NCI-H1930 (cell line): ENCODE measurements at regions not wholly inside any gene's neighbourhood (a gene's known extent, or its start where the extent isn't known, plus 50 kb on each side); places are given as distances from the start of the nearest gene placed in this dataset.
"Not testable (repeated sequence)": the region's sequence is repeated elsewhere in the genome, so short reads cannot be mapped to it uniquely, and the experiment has no call there.

ENCODE experiments used
- DNase-seq, 2 experiments: peaks; one replicate each; lab custom pipeline; 2025; lab: John Stamatoyannopoulos, UW

DNA sequence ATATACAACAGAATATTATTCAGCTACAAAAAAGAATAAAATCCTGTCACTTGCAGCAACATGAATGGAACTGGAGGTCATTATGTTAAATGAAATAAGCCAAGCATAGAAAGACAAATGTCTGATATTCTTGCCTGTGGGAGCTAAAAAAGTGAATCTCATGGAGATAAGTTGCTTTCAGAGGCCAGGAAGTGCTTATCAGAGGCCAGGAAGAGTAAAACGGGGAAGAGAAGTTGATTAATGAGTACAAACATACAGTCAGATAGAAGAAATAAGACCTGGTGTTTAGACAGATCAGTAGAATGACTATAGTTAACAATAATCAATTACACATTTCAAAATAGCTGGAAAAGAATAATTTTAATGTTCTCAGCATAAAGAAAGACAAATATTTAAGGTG lies 54.4 kb upstream of the CPHXL start:
- DNase-seq: no peak

DNA sequence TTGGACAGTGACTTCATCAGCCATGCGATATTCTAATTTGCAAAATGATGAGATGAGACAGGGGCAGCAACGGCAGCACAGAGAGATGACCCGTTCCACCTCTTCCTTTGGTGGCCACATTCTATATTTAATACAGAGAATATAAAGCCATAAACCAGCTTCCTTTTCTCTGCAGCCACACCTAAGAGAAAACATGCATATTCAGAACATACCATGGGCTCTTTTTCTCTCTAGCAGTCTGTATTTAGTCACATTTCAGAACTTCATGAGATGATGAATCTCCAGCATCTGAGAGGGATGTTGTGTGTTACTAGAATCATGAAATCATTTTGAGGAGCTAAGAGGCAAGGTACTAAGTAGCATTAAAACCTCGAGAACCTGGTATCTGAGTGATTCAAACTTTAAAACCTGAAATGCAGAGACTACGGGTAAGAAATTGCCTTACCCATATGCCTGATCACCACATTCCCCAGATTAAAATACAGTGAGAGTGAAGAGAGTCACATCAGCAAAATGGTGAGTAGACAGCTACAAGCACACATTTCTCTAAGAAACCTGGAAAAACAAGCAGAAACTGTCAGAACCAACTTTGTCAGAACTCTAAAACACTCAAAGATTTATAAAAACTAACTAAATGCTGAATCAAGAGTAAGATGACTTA lies 55.5 kb upstream of the CPHXL start:
- no peak for DNase-seq

DNA sequence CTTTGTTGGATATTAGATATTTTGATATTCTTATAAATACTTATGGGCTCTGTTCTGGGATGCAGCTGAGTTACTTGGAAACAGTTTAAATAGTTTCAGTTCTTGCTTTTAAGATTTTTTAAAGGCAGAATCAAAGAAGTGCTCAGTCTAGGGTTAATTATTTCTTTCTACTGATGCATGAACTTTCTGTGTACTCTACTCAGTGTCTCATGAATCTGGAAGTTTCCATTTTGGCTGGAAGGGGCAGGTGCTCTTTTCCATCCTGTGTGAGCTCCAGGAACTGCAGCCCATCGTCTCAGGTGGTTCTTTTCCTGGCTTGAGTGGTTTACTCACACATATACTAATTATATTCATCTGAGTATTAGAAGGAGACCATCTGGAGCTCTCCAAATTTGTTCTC lies 61.1 kb upstream of the CPHXL start:
- DNase-seq: no peak

DNA sequence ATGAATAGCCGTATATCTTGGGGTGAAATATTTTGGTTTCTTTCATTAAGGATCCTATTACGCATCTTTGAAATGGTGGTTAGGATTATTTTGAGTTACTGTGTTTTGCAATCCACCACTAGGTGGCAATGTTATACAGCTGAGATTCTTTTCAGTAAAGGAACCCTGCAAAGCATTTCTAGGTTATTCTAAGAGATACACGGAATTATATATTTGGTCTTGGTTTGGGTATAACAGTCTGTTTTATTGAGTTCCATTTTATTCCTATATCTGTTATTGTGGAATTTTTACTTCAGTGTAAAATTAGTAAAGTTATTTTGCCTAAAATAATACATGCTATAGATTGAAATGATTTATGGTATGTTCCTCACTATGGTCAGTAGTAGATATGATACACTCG lies 62.9 kb upstream of the CPHXL start:
- DNase-seq: peak in 1 of 2 experiments; percentile 36

DNA sequence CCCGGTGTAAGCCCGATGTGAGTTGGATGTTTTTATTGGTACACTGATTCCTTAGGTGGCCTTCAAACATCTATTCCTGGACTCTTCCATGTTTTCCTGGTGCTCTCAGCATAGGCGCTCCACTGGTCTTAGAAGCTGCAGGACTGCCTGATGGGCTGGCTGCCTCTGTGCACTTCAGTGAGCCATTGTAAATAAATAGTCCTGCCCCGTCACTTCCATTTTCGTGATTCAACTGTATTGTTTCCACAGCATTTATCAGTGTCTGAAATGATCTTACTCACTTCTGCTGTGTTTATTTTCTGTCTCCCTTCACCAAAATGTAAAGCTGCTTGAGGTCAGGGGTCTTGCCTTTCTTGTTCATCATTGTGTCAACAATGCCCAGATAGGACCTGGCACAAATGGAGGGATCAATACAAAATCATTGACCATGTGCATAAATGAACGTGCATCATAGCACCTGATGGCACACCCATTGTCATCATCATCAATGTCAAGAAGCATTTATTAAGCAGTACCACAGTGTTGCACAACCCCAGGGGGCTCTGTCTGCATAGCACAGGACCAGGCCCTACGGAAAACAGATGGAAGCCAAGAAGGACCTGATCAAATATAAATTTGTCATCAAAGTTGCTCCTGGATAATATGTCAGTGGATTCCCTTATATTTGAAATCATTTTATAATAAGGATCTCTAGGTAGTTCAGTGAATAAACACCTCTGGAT lies 66.6 kb upstream of the CPHXL start:
- DNase-seq: no peak

DNA sequence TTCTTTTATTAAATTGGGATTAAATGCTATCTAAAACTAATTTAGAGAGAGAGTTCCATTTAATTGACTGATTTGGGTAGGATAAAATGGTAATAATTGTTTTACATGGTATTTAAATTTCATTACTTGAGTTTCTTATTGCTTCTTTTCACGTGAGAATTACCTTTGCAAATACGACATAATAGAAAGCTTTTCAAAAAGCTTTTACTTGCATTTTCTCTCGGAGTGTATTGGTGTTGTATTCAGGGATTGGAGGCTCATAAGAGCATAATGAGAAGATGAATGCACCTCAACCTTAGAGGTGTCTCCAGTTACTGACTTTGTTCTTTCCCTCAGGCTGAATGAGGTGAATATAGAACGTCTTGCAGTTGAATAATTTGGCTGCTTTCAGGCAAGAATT lies 67.4 kb upstream of the CPHXL start:
- DNase-seq: no peak

DNA sequence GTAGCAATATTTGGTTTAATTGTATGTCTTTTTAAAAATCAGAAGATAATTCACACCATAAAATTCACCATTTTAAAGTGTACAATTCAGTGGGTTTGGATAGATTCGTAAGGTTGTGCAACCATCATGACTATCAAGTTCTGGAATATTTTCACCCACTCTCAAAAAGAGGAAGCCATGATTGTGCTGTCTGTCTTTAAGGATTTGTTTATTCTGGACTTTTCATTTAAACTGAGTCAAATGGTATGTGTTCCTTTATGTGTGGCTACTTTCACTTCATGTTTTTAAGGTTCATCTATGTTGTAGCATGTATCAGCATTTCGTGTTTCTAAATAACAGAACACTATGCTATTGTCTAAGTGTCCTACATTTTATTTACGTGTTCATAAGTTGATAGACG lies 68.1 kb upstream of the CPHXL start:
- no peak for DNase-seq

DNA sequence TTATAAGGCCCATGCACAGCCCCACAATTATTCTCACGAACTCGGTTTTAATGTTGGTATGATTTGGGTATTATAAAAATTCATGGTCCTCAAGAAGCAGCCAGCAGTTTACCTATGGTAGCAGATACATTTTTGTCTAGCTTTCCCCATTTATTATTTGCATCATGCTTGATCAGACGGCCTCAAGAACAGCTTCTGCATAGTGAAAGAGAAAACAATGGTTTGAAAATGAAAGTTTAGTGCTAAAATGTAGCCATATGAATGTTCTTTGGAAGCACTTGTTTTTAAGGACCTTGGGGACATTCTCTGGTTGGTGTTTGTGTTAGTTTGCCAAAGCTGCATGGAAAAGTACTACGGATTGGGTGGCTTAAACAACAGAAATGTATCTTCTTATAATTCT lies 72.4 kb upstream of the CPHXL start:
- DNase-seq: no peak

DNA sequence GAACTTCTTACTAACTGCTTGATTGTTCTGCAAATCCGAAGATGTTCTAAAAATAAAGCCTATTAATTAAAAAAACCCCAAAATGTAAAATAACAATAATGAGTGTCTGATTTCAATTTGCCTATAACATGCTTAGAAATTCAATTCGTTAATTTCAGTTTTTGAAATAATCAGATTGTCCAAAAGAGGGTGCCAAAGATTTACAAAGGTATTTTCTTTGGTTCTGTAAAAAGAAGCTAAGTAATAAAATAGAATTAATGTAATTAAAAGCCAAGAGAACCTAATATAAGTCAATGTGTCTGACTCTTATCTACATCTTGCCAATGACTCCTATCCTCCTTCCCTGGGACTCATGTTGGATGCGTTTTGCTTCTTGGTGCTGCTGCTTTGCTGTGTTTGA lies 75.0 kb upstream of the CPHXL start:
- no peak for DNase-seq

DNA sequence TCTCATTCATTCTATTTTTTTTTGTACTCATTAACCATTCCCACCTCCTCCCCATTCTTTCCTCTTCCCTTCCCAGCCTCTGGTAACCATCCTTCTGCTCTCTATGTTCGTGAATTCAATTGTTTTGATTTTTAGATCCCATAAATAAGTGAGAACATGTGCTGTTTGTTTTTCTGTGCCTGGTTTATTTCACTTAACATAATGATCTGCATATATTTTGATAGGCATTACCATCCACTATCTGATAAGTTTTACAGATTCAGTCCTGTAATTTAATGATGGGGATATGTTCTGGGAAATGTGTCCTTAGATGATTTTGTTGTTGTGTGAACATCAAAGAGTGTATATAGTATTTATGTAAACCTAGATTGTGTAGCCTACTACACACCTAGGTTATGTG lies 77.5 kb upstream of the CPHXL start:
- DNase-seq: no peak

DNA sequence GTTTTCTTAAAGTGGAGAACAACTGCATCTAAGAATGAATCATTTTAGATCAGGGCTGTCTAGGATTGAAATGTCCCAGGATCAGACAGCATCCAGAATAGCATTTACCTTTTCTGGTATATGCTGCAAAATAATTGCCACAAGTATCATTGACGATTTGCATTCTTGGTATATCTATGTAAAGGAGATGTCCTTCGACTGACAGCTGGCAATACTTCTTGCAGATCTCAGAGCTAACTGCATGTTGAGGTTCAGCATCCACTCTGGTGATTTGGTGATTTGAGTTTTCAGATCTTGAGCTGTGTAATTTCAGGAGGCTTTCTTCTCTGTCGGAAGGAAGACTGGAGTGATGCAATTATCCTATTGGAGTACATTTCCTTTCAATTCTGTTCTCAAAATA lies 78.1 kb upstream of the CPHXL start:
- no peak for DNase-seq

DNA sequence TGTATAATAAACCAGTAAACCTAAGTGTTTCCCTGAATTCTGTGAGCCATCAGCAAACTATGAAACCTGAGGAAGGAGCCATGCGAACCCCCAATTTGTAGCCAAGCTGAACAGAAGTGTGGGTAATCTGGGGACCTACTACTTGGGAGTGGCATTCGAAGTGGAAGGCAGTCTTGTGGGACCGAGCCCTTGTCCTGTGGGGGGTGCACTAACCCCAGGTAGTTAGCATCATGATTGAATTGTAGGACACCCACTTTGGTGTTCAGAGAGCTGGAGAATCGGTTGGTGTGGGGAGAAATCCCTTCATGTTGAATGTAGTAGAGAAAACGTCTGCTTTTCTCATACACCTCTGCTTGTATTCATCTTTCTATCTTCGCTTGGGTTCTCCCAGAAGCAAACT lies 79.7 kb upstream of the CPHXL start:
- no peak for DNase-seq

DNA sequence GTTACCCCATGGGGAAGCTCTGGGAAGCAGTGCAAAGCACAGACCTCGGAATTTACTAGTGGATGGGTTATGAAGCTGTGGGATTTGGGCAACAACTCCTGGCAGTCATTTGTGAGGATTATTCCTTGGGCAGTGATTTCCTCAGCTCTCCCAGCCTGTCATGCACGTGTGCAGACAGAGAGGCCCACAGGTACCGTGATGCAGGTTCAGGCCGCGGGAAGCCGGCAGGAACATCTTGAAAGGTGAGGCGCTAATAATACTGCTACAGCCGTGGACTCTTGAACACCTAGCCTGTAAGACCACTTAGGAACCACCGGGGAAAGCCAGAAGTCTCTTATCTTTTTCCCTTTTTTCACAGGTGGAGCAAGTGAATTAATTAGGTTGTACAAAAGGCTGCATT lies 80.2 kb upstream of the CPHXL start:
- no peak for DNase-seq

DNA sequence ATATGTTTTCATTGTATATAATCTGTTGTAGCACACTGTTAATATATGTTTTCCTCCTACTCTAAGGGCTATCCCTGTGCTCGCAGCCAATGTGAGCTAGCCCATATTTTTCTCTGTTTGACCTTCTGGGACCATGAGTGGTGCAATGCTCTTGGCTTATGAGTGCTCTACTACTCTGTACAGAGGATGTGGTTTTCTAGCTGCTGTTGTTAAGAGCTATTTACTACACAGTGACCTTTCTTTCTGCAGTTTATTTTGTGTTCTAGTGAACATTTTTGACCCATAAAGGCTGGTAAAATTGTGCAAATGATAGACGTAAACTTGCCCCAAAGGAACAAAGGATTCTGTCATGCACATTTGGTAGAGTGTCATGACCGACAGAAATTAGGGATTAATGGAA lies 84.1 kb upstream of the CPHXL start:
- DNase-seq: no peak

DNA sequence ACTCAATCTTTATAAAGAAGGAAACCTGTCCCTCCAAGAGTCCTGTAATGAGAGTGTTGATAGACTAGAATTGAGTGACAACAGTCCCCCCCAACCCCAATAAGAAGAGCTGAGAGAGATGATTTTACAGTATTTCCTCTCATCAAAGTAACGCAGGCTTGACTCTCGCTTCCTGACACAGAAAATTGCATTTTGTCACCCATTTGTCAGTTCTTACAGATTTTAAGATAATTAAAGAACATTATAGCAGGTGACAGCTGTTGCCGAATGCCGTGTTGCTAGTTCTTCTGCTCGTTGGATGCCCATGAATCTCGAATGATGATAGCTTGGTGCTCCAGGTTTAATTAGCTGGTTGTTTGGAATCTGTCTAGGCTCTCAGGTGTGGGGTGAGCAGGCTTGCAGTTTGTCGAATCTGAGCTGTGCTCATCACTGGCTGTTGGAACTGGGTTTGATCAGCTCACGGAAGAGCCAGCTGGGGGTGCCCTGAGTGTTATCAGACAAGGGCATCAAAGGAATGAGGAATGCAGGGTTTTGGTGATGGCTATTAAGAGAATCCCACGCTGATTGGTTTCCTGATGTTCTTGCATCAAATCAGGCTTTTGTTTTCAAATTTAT lies 84.8 kb upstream of the CPHXL start:
- no peak for DNase-seq

DNA sequence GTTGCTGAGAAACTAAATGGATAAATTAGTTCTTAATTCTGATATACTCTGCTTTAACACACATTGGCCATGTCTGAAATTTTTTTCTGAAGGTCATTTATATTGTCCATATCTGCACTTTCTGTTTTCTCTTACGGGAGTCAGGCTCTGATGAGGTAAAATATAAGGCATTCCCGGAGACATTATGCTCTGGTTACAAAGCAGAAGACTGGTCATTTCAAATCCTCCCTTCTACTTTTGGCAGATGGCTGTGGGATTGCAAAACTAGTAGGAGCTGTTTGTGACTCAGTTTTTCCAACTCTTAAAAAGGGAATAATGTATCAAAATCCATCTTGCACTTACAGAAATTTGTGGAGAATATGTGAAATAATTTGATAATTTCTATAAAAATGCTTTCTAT lies 92.2 kb upstream of the CPHXL start:
- DNase-seq: no peak

DNA sequence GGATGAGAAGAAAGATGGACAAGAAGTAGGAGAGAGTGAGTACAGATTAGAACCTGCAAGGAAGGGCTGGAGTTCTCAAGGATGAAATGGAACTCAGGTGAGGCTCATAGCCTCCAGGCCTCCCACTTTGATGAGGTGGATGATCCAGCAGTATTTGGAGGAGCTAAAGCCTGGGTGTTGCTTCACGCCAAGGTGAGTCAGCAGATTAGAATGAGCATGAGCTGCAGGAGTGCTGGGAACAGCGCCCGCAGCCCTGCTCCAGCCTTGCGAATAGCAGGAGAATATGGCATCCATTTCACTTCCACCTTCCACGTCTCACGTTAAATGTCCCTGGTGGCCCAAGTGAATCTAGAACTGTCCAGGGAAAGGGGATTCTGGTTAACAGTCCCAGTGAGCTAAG lies 94.4 kb upstream of the CPHXL start:
- DNase-seq: no peak

DNA sequence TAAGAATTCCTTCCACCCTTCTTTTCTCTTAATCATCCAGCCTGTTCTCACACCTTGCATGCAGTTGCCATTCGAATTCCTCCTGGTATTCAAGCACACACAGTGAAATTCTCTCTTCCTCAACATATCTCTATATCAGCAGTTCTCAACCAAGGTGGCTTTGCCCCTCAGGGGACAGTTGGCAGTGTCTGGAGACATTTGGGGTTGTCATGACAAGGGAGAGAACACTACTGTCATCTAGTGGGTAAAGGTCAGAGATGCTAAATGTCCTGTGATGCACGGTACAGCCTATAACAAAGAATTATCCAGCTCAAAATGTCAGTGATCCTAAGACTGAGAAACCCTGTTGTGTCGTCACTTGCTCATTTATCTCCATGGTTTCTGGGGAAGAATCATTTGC lies 94.8 kb upstream of the CPHXL start:
- no peak for DNase-seq

DNA sequence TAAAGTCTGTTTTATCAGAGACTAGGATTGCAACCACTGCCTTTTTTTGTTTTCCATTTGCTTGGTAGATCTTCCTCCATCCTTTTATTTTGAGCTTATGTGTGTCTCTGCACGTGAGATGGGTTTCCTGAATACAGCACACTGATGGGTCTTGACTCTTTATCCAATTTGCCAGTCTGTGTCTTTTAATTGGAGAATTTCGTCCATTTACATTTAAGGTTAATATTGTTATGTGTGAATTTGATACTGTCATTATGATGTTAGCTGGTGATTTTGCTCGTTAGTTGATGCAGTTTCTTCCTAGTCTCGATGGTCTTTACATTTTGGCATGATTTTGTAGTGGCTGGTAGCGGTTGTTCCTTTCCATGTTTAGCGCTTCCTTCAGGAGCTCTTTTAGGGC lies 99.5 kb upstream of the CPHXL start:
- DNase-seq: not testable (repeated sequence)

DNA sequence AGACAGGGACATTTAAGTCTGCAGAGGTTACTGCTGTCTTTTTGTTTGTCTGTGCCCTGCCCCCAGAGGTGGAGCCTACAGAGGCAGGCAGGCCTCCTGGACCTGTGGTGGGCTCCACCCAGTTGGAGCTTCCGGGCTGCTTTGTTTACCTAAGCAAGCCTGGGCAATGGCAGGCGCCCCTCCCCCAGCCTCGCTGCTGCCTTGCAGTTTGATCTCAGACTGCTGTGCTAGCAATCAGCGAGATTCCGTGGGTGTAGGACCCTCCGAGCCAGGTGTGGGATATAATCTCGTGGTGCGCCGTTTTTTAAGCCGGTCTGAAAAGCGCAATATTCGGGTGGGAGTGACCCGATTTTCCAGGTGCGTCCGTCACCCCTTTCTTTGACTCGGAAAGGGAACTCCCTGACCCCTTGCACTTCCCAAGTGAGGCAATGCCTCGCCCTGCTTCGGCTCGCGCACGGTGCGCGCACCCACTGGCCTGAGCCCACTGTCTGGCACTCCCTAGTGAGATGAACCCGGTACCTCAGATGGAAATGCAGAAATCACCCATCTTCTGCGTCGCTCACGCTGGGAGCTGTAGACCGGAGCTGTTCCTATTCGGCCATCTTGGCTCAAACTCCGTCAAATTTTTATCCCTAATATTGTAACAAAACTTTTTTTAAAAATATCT lies 101.2 kb upstream of the CPHXL start:
- not testable (repeated sequence) for DNase-seq

DNA sequence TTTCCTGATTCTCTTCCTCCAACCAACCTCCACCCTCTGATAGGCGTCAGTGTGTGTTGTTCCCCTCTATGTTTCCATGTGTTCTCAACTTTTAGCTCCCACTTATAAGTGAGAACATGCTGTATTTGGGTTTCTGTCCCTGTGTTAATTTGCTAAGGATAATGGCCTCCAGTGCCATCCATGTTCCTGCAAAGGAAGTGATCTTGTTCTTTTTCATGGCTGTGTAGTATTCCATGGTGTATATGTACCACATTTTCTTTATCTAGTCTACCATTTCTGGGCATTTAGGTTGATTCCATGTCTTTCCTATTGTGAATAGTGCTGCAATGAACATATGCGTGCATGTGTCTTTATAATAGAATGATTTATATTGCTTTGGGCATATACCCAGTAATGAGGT lies 107.1 kb upstream of the CPHXL start:
- DNase-seq: not testable (repeated sequence)

DNA sequence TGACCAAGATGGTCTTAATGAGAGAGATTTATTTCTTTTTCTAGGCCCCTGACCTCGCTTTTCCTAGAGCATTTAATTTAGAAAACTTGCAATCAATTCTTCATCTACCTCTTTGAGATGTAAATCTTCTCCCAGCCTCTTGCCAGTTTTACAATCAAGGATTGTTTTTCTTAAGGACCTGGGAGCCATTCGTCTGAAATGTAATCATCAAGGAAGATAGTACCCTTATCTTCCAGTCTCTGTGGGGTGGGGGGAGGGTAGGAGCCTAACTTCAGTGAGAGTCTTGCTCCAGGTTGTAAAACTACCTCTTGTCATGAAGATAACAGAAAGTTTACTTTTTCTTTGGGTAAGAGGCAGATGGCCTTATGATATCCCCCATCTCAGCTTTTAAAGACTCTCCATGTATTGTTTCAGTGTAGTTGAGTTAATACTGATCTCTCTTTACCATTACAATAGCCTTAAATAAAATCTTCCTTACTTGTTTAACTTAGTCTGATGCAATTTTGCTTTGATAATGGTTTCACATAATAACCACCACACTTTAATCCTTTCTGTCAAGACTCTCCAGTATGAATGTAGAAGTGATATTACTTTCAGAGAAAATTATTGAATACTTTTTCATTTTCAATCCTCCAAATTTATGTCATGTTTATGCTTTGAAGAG lies 110.2 kb upstream of the CPHXL start:
- DNase-seq: no peak

DNA sequence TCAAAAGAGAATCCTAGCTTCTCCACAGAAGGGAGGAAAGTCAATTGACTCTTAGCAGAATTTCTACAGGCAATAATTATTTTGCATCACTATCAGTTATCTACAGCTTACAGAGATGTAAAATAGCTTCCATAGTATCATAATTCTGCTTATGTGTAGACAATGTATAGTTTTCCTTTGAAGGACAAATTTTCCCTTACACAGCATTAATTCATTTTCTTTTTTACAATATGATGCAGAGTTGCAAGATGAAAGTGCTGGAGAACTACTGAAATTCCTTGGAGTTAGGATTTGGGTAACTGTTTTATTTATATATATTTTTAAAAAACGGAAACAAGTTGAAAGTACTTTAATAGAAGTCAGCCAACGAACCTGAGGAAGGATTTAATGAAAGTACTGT lies 111.0 kb upstream of the CPHXL start:
- DNase-seq: no peak
